ENCODE measurements at regions not wholly inside any gene's neighbourhood (a gene's known extent, or its start where the extent isn't known, plus 50 kb on each side); places are given as distances from the start of the nearest gene placed in this dataset.

GRCh38 chr15:98390946-98391530, 257.3 kb upstream of the IGF1R start:
- TF ChIP-seq EZH2 (IDR thresholded peaks at IDR 0.05; ENCODE audit: insufficient read depth, poor library complexity, severe bottlenecking): no peak
- TF ChIP-seq EZH2phosphoT487 (IDR thresholded peaks at IDR 0.05; ENCODE audit: insufficient read depth, low read depth): no peak
